Peyer's patch (tissue), 4 donors: ENCODE measurements at regions not wholly inside any gene's neighbourhood (a gene's known extent, or its start where the extent isn't known, plus 50 kb on each side); places are given as distances from the start of the nearest gene placed in this dataset.

Source experiments
- DNase-seq, 3 donors: peaks; one replicate each; pipeline ENCODE4 v3.0.0-alpha.2; 2017 to 2019
- H3K27ac ChIP-seq, 4 donors: fragments of 200-600 bp; sonication (generic); one replicate each; pipeline ENCODE4 v1.5.1; 2016 to 2019
- H3K27me3 ChIP-seq, 2 donors: fragments of 200-600 bp; sonication (generic); one replicate each; pipeline ENCODE4 v1.5.1; 2019
- H3K36me3 ChIP-seq, 3 donors: fragments of 200-600 bp; sonication (generic); one replicate each; pipeline ENCODE4 v1.5.1; 2016 to 2019
- H3K4me1 ChIP-seq, 4 donors: fragments of 200-600 bp; sonication (generic); one replicate each; pipeline ENCODE4 v1.5.1; 2016 to 2019
- H3K4me3 ChIP-seq, 4 donors: fragments of 200-600 bp; sonication (generic); 1 replicate in 3 of 4; 2 replicates in 1 of 4; pipeline ENCODE4 v1.5.1; 2016 to 2019; ENCODE audit warnings: mild to moderate bottlenecking in 1 of 4
- H3K9me3 ChIP-seq, 4 donors: fragments of 200-600 bp; sonication (generic); one replicate each; pipeline ENCODE4 v1.5.1; 2016 to 2019; ENCODE audit warnings: mild to moderate bottlenecking in 1 of 4
- CTCF ChIP-seq, 6 experiments: fragments of 450-650 bp in 4 of 6; fragments of 200-600 bp in 2 of 6; sonication (generic) in 1 of 6; IDR thresholded peaks; one replicate each; pipeline ENCODE4 v1.5.1; 2017 to 2019; ENCODE audit warnings: antibody characterized with exemption in 6 of 6, mild to moderate bottlenecking in 3 of 6, moderate library complexity in 1 of 6
- POLR2A ChIP-seq, 2 donors: fragments of 450-650 bp; IDR thresholded peaks; one replicate each; pipeline ENCODE4 v1.5.1; 2017; ENCODE audit warnings: antibody characterized with exemption in 2 of 2, mild to moderate bottlenecking in 2 of 2, moderate library complexity in 2 of 2

- Histone ChIP-seq H3K27ac (no peak overlapping the region), H3K9me3 (no peaks in the 10 kb centered on the region), H3K36me3 (no peaks in the 10 kb centered on the region), H3K4me3 (no peak overlapping the region), H3K27me3 (no peaks in the 10 kb centered on the region), H3K4me1 (no peaks in the 10 kb centered on the region)
- TF ChIP-seq CTCF (IDR thresholded peaks at IDR 0.05) (no peak), POLR2A (IDR thresholded peaks at IDR 0.05) (no peak)
- no peak for DNase-seq
Measured at GRCh38 chr3:148582126-148582525, 115.6 kb upstream of the AGTR1 start.

- TF ChIP-seq POLR2A (IDR thresholded peaks at IDR 0.05) (no peak), CTCF (IDR thresholded peaks at IDR 0.05) (no peak)
- no peaks in the 10 kb centered on the region for H3K27me3 ChIP-seq
- H3K36me3 ChIP-seq, result no peaks in the 10 kb centered on the region
- no peaks in the 10 kb centered on the region for H3K4me1 ChIP-seq
- H3K4me3 ChIP-seq, result no peak overlapping the region
- no peak for DNase-seq
- H3K9me3 ChIP-seq, result no peaks in the 10 kb centered on the region
- no peak overlapping the region for H3K27ac ChIP-seq
Measured at GRCh38 chr3:148583793-148584192, 113.9 kb upstream of the AGTR1 start.

- Histone ChIP-seq H3K4me3 (no peak overlapping the region), H3K27ac (no peak overlapping the region), H3K9me3 (no peaks in the 10 kb centered on the region), H3K27me3 (no peaks in the 10 kb centered on the region), H3K36me3 (no peaks in the 10 kb centered on the region), H3K4me1 (no peaks in the 10 kb centered on the region)
- no peak for TF ChIP-seq CTCF (IDR thresholded peaks at IDR 0.05)
- DNase-seq, result no peak
Measured at GRCh38 chr3:148584438-148584837, 113.3 kb upstream of the AGTR1 start.

GRCh38 chr3:148585671-148586379 is 111.9 kb upstream of the AGTR1 start:
- Histone ChIP-seq H3K36me3 (no peaks in the 10 kb centered on the region), H3K4me1 (no peaks in the 10 kb centered on the region), H3K27me3 (no peaks in the 10 kb centered on the region), H3K27ac (no peak overlapping the region), H3K4me3 (no peak overlapping the region), H3K9me3 (no peaks in the 10 kb centered on the region)
- no peak for DNase-seq
- no peak for TF ChIP-seq POLR2A (IDR thresholded peaks at IDR 0.05)
- no peak for TF ChIP-seq CTCF (IDR thresholded peaks at IDR 0.05)

GRCh38 chr3:148588291-148588690 is 109.4 kb upstream of the AGTR1 start:
- peak in 1 of 3 donors; percentile 47 for DNase-seq
- Histone ChIP-seq H3K27ac (no peak overlapping the region), H3K27me3 (no peaks in the 10 kb centered on the region), H3K4me1 (no peaks in the 10 kb centered on the region), H3K9me3 (no peaks in the 10 kb centered on the region), H3K4me3 (no peak overlapping the region), H3K36me3 (no peaks in the 10 kb centered on the region)
- no peak for TF ChIP-seq POLR2A (IDR thresholded peaks at IDR 0.05)
- TF ChIP-seq CTCF (IDR thresholded peaks at IDR 0.05), result no peak

- no peak for TF ChIP-seq POLR2A (IDR thresholded peaks at IDR 0.05)
- Histone ChIP-seq H3K4me1 (no peaks in the 10 kb centered on the region), H3K27me3 (no peaks in the 10 kb centered on the region), H3K4me3 (no peak overlapping the region), H3K27ac (no peak overlapping the region), H3K36me3 (no peaks in the 10 kb centered on the region), H3K9me3 (no peaks in the 10 kb centered on the region)
- DNase-seq, result no peak
Measured at GRCh38 chr3:148591525-148591924, 106.2 kb upstream of the AGTR1 start.
